ENCODE measurements at regions not wholly inside any gene's neighbourhood (a gene's known extent, or its start where the extent isn't known, plus 50 kb on each side); places are given as distances from the start of the nearest gene placed in this dataset.

DNA sequence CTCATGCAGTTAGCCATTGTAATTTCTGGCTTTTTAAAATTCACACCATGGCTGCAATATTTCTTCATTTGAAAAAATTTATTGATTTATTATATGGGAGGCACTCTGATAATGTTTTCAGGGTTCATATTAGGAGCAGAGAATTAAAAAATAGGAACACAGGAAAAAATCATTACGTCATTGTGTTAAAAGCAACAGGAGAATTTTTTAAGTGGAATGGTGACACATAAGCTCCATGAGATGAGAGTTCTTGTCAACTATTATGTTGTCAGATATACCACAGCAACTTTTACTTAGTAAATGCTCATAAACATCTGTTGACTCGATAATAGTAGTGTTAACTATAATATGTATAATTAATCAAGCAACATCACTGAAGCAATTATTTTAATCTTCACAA is 400.1 kb downstream of the TDRD3 start:
- TF ChIP-seq, protein P1, sequence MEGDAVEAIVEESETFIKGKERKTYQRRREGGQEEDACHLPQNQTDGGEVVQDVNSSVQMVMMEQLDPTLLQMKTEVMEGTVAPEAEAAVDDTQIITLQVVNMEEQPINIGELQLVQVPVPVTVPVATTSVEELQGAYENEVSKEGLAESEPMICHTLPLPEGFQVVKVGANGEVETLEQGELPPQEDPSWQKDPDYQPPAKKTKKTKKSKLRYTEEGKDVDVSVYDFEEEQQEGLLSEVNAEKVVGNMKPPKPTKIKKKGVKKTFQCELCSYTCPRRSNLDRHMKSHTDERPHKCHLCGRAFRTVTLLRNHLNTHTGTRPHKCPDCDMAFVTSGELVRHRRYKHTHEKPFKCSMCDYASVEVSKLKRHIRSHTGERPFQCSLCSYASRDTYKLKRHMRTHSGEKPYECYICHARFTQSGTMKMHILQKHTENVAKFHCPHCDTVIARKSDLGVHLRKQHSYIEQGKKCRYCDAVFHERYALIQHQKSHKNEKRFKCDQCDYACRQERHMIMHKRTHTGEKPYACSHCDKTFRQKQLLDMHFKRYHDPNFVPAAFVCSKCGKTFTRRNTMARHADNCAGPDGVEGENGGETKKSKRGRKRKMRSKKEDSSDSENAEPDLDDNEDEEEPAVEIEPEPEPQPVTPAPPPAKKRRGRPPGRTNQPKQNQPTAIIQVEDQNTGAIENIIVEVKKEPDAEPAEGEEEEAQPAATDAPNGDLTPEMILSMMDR (IDR thresholded peaks at IDR 0.05), result no peak
- TF ChIP-seq POLR2A (IDR thresholded peaks at IDR 0.05) (no peak), EP300 (IDR thresholded peaks at IDR 0.05) (no peak)

All from tibial nerve (tissue), 4 donors.